IMR-90 (cell line): ENCODE measurements at regions not wholly inside any gene's neighbourhood (a gene's known extent, or its start where the extent isn't known, plus 50 kb on each side); places are given as distances from the start of the nearest gene placed in this dataset.

Experiments
- ATAC-seq: fragments of 200-7000 bp; cut with Tn5 transposase; 2 replicates; pipeline ENCODE4 v1.9.1; 2020; ENCODE audit warnings: low read depth, mild to moderate bottlenecking, moderate library complexity
- BruUV-seq: library from RNA; stranded (reverse); fragments of 400-500 nt; replicated peaks from 2 replicates; lab custom pipeline; 2021; lab: Mats Ljungman, UMichigan
- CTCF ChIA-PET: fragments of 300-600 bp; formaldehyde crosslinking; extraction: SDS; loops from one replicate; lab custom pipeline; 2021; ENCODE audit warnings: antibody characterized with exemption; lab: Yijun Ruan, JAX
- POLR2A ChIA-PET: fragments of 300-600 bp; sonication (Branson Sonifier 250); formaldehyde crosslinking; loops from one replicate; lab custom pipeline; 2022; ENCODE audit warnings: antibody characterized with exemption; ENCODE audit not compliant: unreplicated experiment; lab: Charles Lee
- DNase-seq: peaks from one replicate; pipeline ENCODE4 v3.0.0; 2013
- H2AFZ ChIP-seq: replicated peaks from 2 replicates; pipeline ENCODE3; 2013; ENCODE audit warnings: low read length, mild to moderate bottlenecking; ENCODE audit not compliant: poor library complexity
- H2AK5ac ChIP-seq: 2 replicates; pipeline ENCODE4 v1.6.1; 2013; ENCODE audit warnings: low read depth, low read length, inconsistent platforms
- H2AK9ac ChIP-seq: replicated peaks from 2 replicates; pipeline ENCODE3; 2013; ENCODE audit warnings: mild to moderate bottlenecking, low read depth, low read length, moderate library complexity; ENCODE audit not compliant: poor library complexity
- H2BK120ac ChIP-seq: 2 replicates; pipeline ENCODE4 v1.6.1; 2013; ENCODE audit warnings: low read depth, low read length, inconsistent platforms
- H2BK15ac ChIP-seq: 3 replicates; pipeline ENCODE4 v1.6.1; 2013; ENCODE audit warnings: low read depth, low read length, inconsistent platforms
- H2BK20ac ChIP-seq: 2 replicates; pipeline ENCODE4 v1.6.1; 2013; ENCODE audit warnings: low read depth, mild to moderate bottlenecking, inconsistent platforms, low read length, moderate library complexity
- H2BK5ac ChIP-seq: 2 replicates; pipeline ENCODE4 v1.6.1; 2013; ENCODE audit warnings: mild to moderate bottlenecking, low read depth, low read length, inconsistent platforms; ENCODE audit not compliant: poor library complexity, severe bottlenecking
- H3K14ac ChIP-seq: replicated peaks from 2 replicates; pipeline ENCODE4 v1.6.1; 2013; ENCODE audit warnings: low read depth, low read length, inconsistent platforms
- H3K18ac ChIP-seq: 2 replicates; pipeline ENCODE4 v1.6.1; 2013; ENCODE audit warnings: low read depth, low read length, control low read depth
- H3K23ac ChIP-seq: 2 replicates; pipeline ENCODE4 v1.6.1; 2013; ENCODE audit warnings: low read depth, low read length, inconsistent platforms
- H3K27ac ChIP-seq: 2 replicates; pipeline ENCODE4 v1.5.1; 2013; ENCODE audit warnings: mild to moderate bottlenecking, control low read depth, low read length; ENCODE audit not compliant: insufficient read depth
- H3K27me3 ChIP-seq: 2 replicates; pipeline ENCODE4 v1.6.1; 2013; ENCODE audit warnings: low read length; ENCODE audit not compliant: control insufficient read depth, insufficient read depth
- H3K36me3 ChIP-seq: 2 replicates; pipeline ENCODE4 v1.6.1; 2013; ENCODE audit warnings: low read length, mixed read lengths; ENCODE audit not compliant: control insufficient read depth, insufficient read depth
- H3K4ac ChIP-seq: 2 replicates; pipeline ENCODE4 v1.6.1; 2013; ENCODE audit warnings: low read depth, low read length, inconsistent platforms
- H3K4me1 ChIP-seq: 2 replicates; pipeline ENCODE4 v1.6.1; 2013; ENCODE audit warnings: low read length, mixed read lengths; ENCODE audit not compliant: control insufficient read depth, insufficient read depth
- H3K4me2 ChIP-seq: 2 replicates; pipeline ENCODE4 v1.6.1; 2013; ENCODE audit warnings: low read depth, mild to moderate bottlenecking, control low read depth, low read length, moderate library complexity
- H3K4me3 ChIP-seq: 2 replicates; pipeline ENCODE4 v1.5.1; 2013; ENCODE audit warnings: low read depth, mild to moderate bottlenecking, control low read depth, low read length, moderate library complexity; ENCODE audit not compliant: insufficient read depth
- H3K56ac ChIP-seq: 2 replicates; pipeline ENCODE4 v1.6.1; 2013; ENCODE audit warnings: low read length, inconsistent platforms; ENCODE audit not compliant: insufficient read depth; ENCODE audit errors: extremely low read depth
- H3K79me1 ChIP-seq, 2 experiments: 2 replicates each; pipeline ENCODE4 v1.6.1; 2013; ENCODE audit warnings: low read length in 2 of 2, inconsistent platforms in 1 of 2, low read depth in 1 of 2
- H3K9ac ChIP-seq: 2 replicates; pipeline ENCODE4 v1.6.1; 2013; ENCODE audit warnings: low read depth, low read length, control low read depth
- H3K9me1 ChIP-seq: 2 replicates; pipeline ENCODE4 v1.6.1; 2013; ENCODE audit warnings: low read length, inconsistent platforms; ENCODE audit not compliant: insufficient read depth
- H3K9me3 ChIP-seq: 2 replicates; pipeline ENCODE4 v1.6.1; 2013; ENCODE audit warnings: low read length; ENCODE audit not compliant: control insufficient read depth, insufficient read depth
- H4K20me1 ChIP-seq: 2 replicates; pipeline ENCODE4 v1.6.1; 2013; ENCODE audit warnings: low read length, inconsistent platforms; ENCODE audit not compliant: insufficient read depth
- H4K5ac ChIP-seq: 2 replicates; pipeline ENCODE4 v1.6.1; 2013; ENCODE audit warnings: mild to moderate bottlenecking, low read depth, low read length, control low read depth
- H4K8ac ChIP-seq, 2 experiments: 2 replicates each; pipeline ENCODE4 v1.6.1; 2013; ENCODE audit warnings: low read depth in 2 of 2, low read length in 2 of 2, control low read depth in 1 of 2, inconsistent platforms in 1 of 2
- H4K91ac ChIP-seq: 2 replicates; pipeline ENCODE4 v1.6.1; 2013; ENCODE audit warnings: low read depth, low read length, inconsistent platforms; ENCODE audit not compliant: insufficient read depth
- BHLHE40 ChIP-seq: fragments of 150-350 bp; IDR thresholded peaks from 2 replicates; pipeline ENCODE4 v1.6.1; 2016; ENCODE audit warnings: mild to moderate bottlenecking, low read depth, low read length
- CEBPB ChIP-seq: IDR thresholded peaks from 2 replicates; pipeline ENCODE4 v1.6.1; 2012; ENCODE audit warnings: low read depth, low read length, improper control_type of control experiment
- CHD1 ChIP-seq: IDR thresholded peaks from 2 replicates; pipeline ENCODE4 v1.6.1; 2012; ENCODE audit warnings: low read depth, low read length, improper control_type of control experiment
- CTCF ChIP-seq: conservative IDR thresholded peaks from 2 replicates; pipeline ENCODE4 v1.5.1; 2012; ENCODE audit warnings: mild to moderate bottlenecking, low read depth, low read length, improper control_type of control experiment
- ELK1 ChIP-seq: fragments of 150-350 bp; IDR thresholded peaks from 2 replicates; pipeline ENCODE4 v1.6.1; 2016; ENCODE audit warnings: low read depth, mild to moderate bottlenecking, low read length, moderate library complexity, borderline replicate concordance
- FOS ChIP-seq: fragments of 150-350 bp; IDR thresholded peaks from 2 replicates; pipeline ENCODE4 v1.6.1; 2016; ENCODE audit warnings: low read depth, low read length
- MAFK ChIP-seq: IDR thresholded peaks from 2 replicates; pipeline ENCODE4 v1.6.1; 2012; ENCODE audit warnings: low read depth, low read length, improper control_type of control experiment
- MAZ ChIP-seq: IDR thresholded peaks from 2 replicates; pipeline ENCODE4 v1.6.1; 2012; ENCODE audit warnings: low read depth, mild to moderate bottlenecking, low read length, improper control_type of control experiment, moderate library complexity, borderline replicate concordance
- MXI1 ChIP-seq: IDR thresholded peaks from 2 replicates; pipeline ENCODE4 v1.6.1; 2012; ENCODE audit warnings: low read depth, mild to moderate bottlenecking, low read length, moderate library complexity, borderline replicate concordance
- NFE2L2 ChIP-seq: fragments of 150-350 bp; IDR thresholded peaks from 2 replicates; pipeline ENCODE4 v1.6.1; 2016; ENCODE audit warnings: low read depth, mild to moderate bottlenecking, low read length
- RCOR1 ChIP-seq: IDR thresholded peaks from 2 replicates; pipeline ENCODE4 v1.6.1; 2012; ENCODE audit warnings: mild to moderate bottlenecking, low read length, improper control_type of control experiment; ENCODE audit not compliant: insufficient replicate concordance
- RFX5 ChIP-seq: IDR thresholded peaks from 2 replicates; pipeline ENCODE4 v1.8.0; 2012; ENCODE audit warnings: low read depth, mild to moderate bottlenecking, low read length, moderate library complexity
- SMC3 ChIP-seq: fragments of 150-350 bp; IDR thresholded peaks from 2 replicates; pipeline ENCODE4 v1.6.1; 2016; ENCODE audit warnings: low read depth, mild to moderate bottlenecking, antibody characterized with exemption, low read length, moderate library complexity
- USF2 ChIP-seq: fragments of 150-350 bp; IDR thresholded peaks from 2 replicates; pipeline ENCODE4 v1.6.1; 2017; ENCODE audit warnings: mild to moderate bottlenecking, antibody characterized with exemption, low read length, low read depth
- WGBS, 2 experiments: methylation state at CpG; one replicate each; pipeline versions ENCODE4 v1.1.5 to v1.1.7; 2013; ENCODE audit warnings: missing lambda C conversion rate in 2 of 2; ENCODE audit not compliant: insufficient read length in 1 of 2; ENCODE audit errors: extremely low coverage in 2 of 2; 5-methylcytosine and 5-hydroxymethylcytosine counted together
- dilution Hi-C: fragments of 300-500 bp; cut with HindIII; formaldehyde crosslinking; loops from one replicate; pipeline ENCODE4 v1.14.3; 2018; ENCODE audit warnings: low sequenced_read_pairs; ENCODE audit not compliant: unreplicated experiment
- in situ Hi-C: fragments of 300-500 bp; cut with MboI; formaldehyde crosslinking; loops from 3 replicates; pipeline ENCODE4 v1.14.3; 2019; ENCODE audit warnings: low sequenced_read_pairs, inconsistent platforms, mixed read lengths
- intact Hi-C: fragments of 100-400 bp; cut with micrococcal nuclease; formaldehyde crosslinking; loops from 2 replicates; pipeline ENCODE4 v1.10.0; 2022

- Histone ChIP-seq H3K4me2 (no peak overlapping the region), H4K5ac (no peak overlapping the region)
Measured at GRCh38 chr9:38486837-38487236, 62.6 kb upstream of the IGFBPL1 start.

More at GRCh38 chr9:38486837-38487236, 62.6 kb upstream of the IGFBPL1 start:
- H3K79me1 ChIP-seq, result no peaks in the 10 kb centered on the region
- H3K9me1 ChIP-seq, result no peaks in the 10 kb centered on the region
- intact Hi-C loops, result no loop called here
- DNase-seq, result no peak
- no peak overlapping the region for H2BK120ac ChIP-seq
- no CpG with 5 or more reads among the region's 8 CpGs for WGBS, 2 experiments
- no TSS peak for BruUV-seq
- CTCF ChIA-PET, result no interaction called here
- no peak for ATAC-seq
- H3K9ac ChIP-seq, result no peak overlapping the region
- no peak overlapping the region for H3K4me3 ChIP-seq
- no peaks in the 10 kb centered on the region for H4K20me1 ChIP-seq
- H4K8ac ChIP-seq, result no peak overlapping the region
- no peak overlapping the region for H2BK15ac ChIP-seq
- H2AK9ac ChIP-seq, result no peak overlapping the region
- no peak overlapping the region for H3K14ac ChIP-seq
- H2AK5ac ChIP-seq, result no peak overlapping the region
- H3K27ac ChIP-seq, result no peak overlapping the region
- H3K56ac ChIP-seq, result no peak overlapping the region
- H2BK5ac ChIP-seq, result no peak overlapping the region
- no peaks in the 10 kb centered on the region for H3K36me3 ChIP-seq
- H3K4ac ChIP-seq, result no peak overlapping the region
- H3K27me3 ChIP-seq, result peaks cover 7% of the 10 kb centered on the region
- no peak overlapping the region for H4K91ac ChIP-seq
- no peak overlapping the region for H2AFZ ChIP-seq
- TF ChIP-seq CHD1 (no peak), ELK1 (no peak), MAZ (no peak), MAFK (no peak), USF2 (no peak), SMC3 (no peak), NFE2L2 (no peak), RCOR1 (no peak), CTCF (no peak), BHLHE40 (no peak), RFX5 (no peak), CEBPB (no peak), FOS (no peak), MXI1 (no peak)
- in situ Hi-C loops, result no loop called here
- H3K4me1 ChIP-seq, result no peaks in the 10 kb centered on the region
- POLR2A ChIA-PET, result no interaction called here
- no peaks in the 10 kb centered on the region for H3K9me3 ChIP-seq
- H3K23ac ChIP-seq, result no peak overlapping the region
- H3K18ac ChIP-seq, result no peak overlapping the region
- dilution Hi-C loops, result no loop called here
- no peak overlapping the region for H2BK20ac ChIP-seq
